ENCODE measurements at regions not wholly inside any gene's neighbourhood (a gene's known extent, or its start where the extent isn't known, plus 50 kb on each side); places are given as distances from the start of the nearest gene placed in this dataset.

DNA sequence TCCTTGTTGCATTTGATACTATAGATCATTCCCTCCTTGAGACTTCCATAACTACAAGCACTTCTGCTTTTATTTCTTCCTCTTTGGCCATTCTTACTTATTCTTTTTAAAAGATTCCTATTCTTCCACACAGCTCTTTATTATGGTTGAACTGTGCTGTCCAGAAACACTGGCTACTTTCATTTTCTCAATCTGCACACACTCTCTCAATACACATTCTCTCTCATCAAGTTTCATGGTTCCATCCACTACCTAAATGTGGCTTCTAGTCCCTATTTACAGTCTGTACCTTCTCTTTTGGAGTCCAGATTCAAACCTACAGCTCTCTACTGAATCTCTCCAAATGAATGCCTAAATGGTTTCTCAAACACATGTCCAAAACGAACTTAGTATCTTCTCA lies 214.3 kb upstream of the RSPO3 start:
- TF ChIP-seq EZH2 (IDR thresholded peaks at IDR 0.05; ENCODE audit: borderline replicate concordance, low read length) = no peak
- TF ChIP-seq, protein P1, sequence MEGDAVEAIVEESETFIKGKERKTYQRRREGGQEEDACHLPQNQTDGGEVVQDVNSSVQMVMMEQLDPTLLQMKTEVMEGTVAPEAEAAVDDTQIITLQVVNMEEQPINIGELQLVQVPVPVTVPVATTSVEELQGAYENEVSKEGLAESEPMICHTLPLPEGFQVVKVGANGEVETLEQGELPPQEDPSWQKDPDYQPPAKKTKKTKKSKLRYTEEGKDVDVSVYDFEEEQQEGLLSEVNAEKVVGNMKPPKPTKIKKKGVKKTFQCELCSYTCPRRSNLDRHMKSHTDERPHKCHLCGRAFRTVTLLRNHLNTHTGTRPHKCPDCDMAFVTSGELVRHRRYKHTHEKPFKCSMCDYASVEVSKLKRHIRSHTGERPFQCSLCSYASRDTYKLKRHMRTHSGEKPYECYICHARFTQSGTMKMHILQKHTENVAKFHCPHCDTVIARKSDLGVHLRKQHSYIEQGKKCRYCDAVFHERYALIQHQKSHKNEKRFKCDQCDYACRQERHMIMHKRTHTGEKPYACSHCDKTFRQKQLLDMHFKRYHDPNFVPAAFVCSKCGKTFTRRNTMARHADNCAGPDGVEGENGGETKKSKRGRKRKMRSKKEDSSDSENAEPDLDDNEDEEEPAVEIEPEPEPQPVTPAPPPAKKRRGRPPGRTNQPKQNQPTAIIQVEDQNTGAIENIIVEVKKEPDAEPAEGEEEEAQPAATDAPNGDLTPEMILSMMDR (IDR thresholded peaks at IDR 0.05; ENCODE audit: low read length) = no peak
- Histone ChIP-seq H3K4me3 (ENCODE audit: low read depth, low read length, poor library complexity, severe bottlenecking) (no peak overlapping the region), H3K36me3 (ENCODE audit: insufficient read depth, low read length) (no peaks in the 10 kb centered on the region), H3K27ac (ENCODE audit: low read depth, low read length, poor library complexity, severe bottlenecking) (no peak overlapping the region), H3K9me2 (ENCODE audit: low read depth, low read length) (no peaks in the 10 kb centered on the region), H3K27me3 (ENCODE audit: insufficient read depth, low read length) (no peaks in the 10 kb centered on the region), H3F3A (ENCODE audit: insufficient read depth, low read length) (no peaks in the 10 kb centered on the region), H3K9ac (ENCODE audit: low read length) (no peak overlapping the region), H4K20me1 (ENCODE audit: insufficient read depth, low read length) (no peaks in the 10 kb centered on the region), H3K9me3 (ENCODE audit: low read length) (no peaks in the 10 kb centered on the region), H3K4me1 (ENCODE audit: insufficient read depth, low read length, severe bottlenecking) (no peaks in the 10 kb centered on the region), H3K79me2 (ENCODE audit: insufficient read depth, low read length) (no peaks in the 10 kb centered on the region), H3K4me2 (ENCODE audit: low read length) (no peak overlapping the region), H2AFZ (ENCODE audit: low read length) (no peak overlapping the region)

DNA sequence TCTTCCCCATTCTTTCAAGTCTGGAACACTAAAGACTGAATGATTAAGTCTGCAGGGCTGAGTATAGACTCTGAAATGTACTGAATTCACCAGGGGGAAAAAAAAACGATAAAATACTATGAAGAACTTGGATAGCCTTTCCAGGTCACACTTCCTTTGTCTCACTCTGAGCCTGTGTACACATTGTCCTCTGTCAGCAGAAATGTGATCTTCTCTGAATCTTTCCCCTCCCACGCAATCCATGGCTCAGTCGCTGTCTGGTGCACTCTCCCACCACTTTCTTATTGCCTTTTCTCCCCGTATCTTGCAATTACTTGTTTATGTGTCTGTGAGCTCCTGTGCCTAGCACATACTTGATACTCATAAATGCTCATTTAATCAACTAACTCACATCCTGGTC lies 212.6 kb upstream of the RSPO3 start:
- H3K9me2 ChIP-seq (ENCODE audit: low read depth, low read length) = no peaks in the 10 kb centered on the region
- H2AFZ ChIP-seq (ENCODE audit: low read length) = no peak overlapping the region
- no peaks in the 10 kb centered on the region for H3K4me1 ChIP-seq (ENCODE audit: insufficient read depth, low read length, severe bottlenecking)
- H4K20me1 ChIP-seq (ENCODE audit: insufficient read depth, low read length) = no peaks in the 10 kb centered on the region
- H3K27ac ChIP-seq (ENCODE audit: low read depth, low read length, poor library complexity, severe bottlenecking) = no peak overlapping the region
- H3K27me3 ChIP-seq (ENCODE audit: insufficient read depth, low read length) = no peaks in the 10 kb centered on the region
- no peaks in the 10 kb centered on the region for H3K79me2 ChIP-seq (ENCODE audit: insufficient read depth, low read length)
- TF ChIP-seq, protein P1 (IDR thresholded peaks at IDR 0.05; ENCODE audit: low read length) = no peak
- no peak for TF ChIP-seq EZH2 (IDR thresholded peaks at IDR 0.05; ENCODE audit: borderline replicate concordance, low read length)
- H3K9ac ChIP-seq (ENCODE audit: low read length) = no peak overlapping the region
- H3F3A ChIP-seq (ENCODE audit: insufficient read depth, low read length) = no peaks in the 10 kb centered on the region
- no peak overlapping the region for H3K4me2 ChIP-seq (ENCODE audit: low read length)
- no peaks in the 10 kb centered on the region for H3K36me3 ChIP-seq (ENCODE audit: insufficient read depth, low read length)
- no peak overlapping the region for H3K4me3 ChIP-seq (ENCODE audit: low read depth, low read length, poor library complexity, severe bottlenecking)
- H3K9me3 ChIP-seq (ENCODE audit: low read length) = no peaks in the 10 kb centered on the region

DNA sequence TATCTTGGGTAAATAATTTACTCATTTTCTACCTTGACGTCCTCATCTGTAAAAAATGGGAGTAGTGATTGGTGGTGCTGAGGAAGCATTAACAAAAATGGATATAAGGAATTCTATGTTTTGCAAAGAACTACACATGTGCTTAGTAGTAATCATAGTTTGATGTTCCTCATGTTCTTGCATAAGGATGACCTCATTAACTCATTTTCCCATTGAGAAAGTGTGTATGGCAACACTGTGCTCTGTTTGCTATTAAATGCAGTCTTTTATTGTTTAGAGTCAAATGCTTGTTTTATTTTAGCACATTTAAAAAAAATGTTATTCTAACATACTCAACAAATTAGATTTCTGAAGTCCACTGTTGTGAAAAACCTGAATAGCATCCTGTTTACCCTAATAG lies 211.2 kb upstream of the RSPO3 start:
- no peak overlapping the region for H3K4me3 ChIP-seq (ENCODE audit: low read depth, low read length, poor library complexity, severe bottlenecking)
- TF ChIP-seq, protein P1 (IDR thresholded peaks at IDR 0.05; ENCODE audit: low read length) = no peak
- no peak for TF ChIP-seq EZH2 (IDR thresholded peaks at IDR 0.05; ENCODE audit: borderline replicate concordance, low read length)
- H3K79me2 ChIP-seq (ENCODE audit: insufficient read depth, low read length) = no peaks in the 10 kb centered on the region
- no peaks in the 10 kb centered on the region for H4K20me1 ChIP-seq (ENCODE audit: insufficient read depth, low read length)
- H3K4me1 ChIP-seq (ENCODE audit: insufficient read depth, low read length, severe bottlenecking) = no peaks in the 10 kb centered on the region
- no peak overlapping the region for H3K27ac ChIP-seq (ENCODE audit: low read depth, low read length, poor library complexity, severe bottlenecking)
- H3K36me3 ChIP-seq (ENCODE audit: insufficient read depth, low read length) = no peaks in the 10 kb centered on the region
- no peaks in the 10 kb centered on the region for H3K9me3 ChIP-seq (ENCODE audit: low read length)
- H3F3A ChIP-seq (ENCODE audit: insufficient read depth, low read length) = no peaks in the 10 kb centered on the region
- no peak overlapping the region for H3K9ac ChIP-seq (ENCODE audit: low read length)
- no peaks in the 10 kb centered on the region for H3K27me3 ChIP-seq (ENCODE audit: insufficient read depth, low read length)
- H3K4me2 ChIP-seq (ENCODE audit: low read length) = no peak overlapping the region
- no peaks in the 10 kb centered on the region for H3K9me2 ChIP-seq (ENCODE audit: low read depth, low read length)
- H2AFZ ChIP-seq (ENCODE audit: low read length) = no peak overlapping the region

Data from OCI-LY1 (cell line).